Peyer's patch (tissue), 4 donors: ENCODE measurements at regions not wholly inside any gene's neighbourhood (a gene's known extent, or its start where the extent isn't known, plus 50 kb on each side); places are given as distances from the start of the nearest gene placed in this dataset.
"Not testable (repeated sequence)": the region's sequence is repeated elsewhere in the genome, so short reads cannot be mapped to it uniquely, and the experiment has no call there.

Source experiments
- DNase-seq, 3 donors: peaks; one replicate each; pipeline ENCODE4 v3.0.0-alpha.2; 2017 to 2019
- H3K27ac ChIP-seq, 4 donors: fragments of 200-600 bp; sonication (generic); one replicate each; pipeline ENCODE4 v1.5.1; 2016 to 2019
- H3K27me3 ChIP-seq, 2 donors: fragments of 200-600 bp; sonication (generic); one replicate each; pipeline ENCODE4 v1.5.1; 2019
- H3K36me3 ChIP-seq, 3 donors: fragments of 200-600 bp; sonication (generic); one replicate each; pipeline ENCODE4 v1.5.1; 2016 to 2019
- H3K4me1 ChIP-seq, 4 donors: fragments of 200-600 bp; sonication (generic); one replicate each; pipeline ENCODE4 v1.5.1; 2016 to 2019
- H3K4me3 ChIP-seq, 4 donors: fragments of 200-600 bp; sonication (generic); 1 replicate in 3 of 4; 2 replicates in 1 of 4; pipeline ENCODE4 v1.5.1; 2016 to 2019; ENCODE audit warnings: mild to moderate bottlenecking in 1 of 4
- H3K9me3 ChIP-seq, 4 donors: fragments of 200-600 bp; sonication (generic); one replicate each; pipeline ENCODE4 v1.5.1; 2016 to 2019; ENCODE audit warnings: mild to moderate bottlenecking in 1 of 4
- POLR2A ChIP-seq, 2 donors: fragments of 450-650 bp; IDR thresholded peaks; one replicate each; pipeline ENCODE4 v1.5.1; 2017; ENCODE audit warnings: antibody characterized with exemption in 2 of 2, mild to moderate bottlenecking in 2 of 2, moderate library complexity in 2 of 2
- TF ChIP-seq, protein P1 (sequence below), 6 experiments: fragments of 450-650 bp in 4 of 6; fragments of 200-600 bp in 2 of 6; sonication (generic) in 1 of 6; IDR thresholded peaks; one replicate each; pipeline ENCODE4 v1.5.1; 2017 to 2019; ENCODE audit warnings: antibody characterized with exemption in 6 of 6, mild to moderate bottlenecking in 3 of 6, moderate library complexity in 1 of 6

DNA sequence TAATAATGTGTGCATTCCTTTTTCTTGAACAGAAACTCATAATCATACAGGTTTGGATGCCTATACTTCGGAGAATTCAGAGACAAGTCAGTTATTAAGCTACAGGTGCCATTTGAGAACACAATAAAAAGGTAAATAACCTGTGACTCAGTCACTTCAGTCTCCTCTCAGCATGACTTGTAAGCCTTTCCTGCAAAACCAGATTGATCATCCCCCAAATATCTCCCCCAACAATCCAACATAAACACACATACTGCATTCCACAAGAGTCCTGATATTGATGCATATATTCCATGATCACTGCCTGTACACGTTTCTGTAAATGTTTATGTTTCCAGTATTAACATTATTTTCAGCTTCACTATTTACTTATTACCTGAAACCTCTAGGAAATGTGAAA is 110.8 kb downstream of the PWWP3B start:
- H3K4me3 ChIP-seq: no peak overlapping the region
- no peak overlapping the region for H3K27ac ChIP-seq
- no peak for TF ChIP-seq POLR2A (IDR thresholded peaks at IDR 0.05)
- TF ChIP-seq, protein P1, sequence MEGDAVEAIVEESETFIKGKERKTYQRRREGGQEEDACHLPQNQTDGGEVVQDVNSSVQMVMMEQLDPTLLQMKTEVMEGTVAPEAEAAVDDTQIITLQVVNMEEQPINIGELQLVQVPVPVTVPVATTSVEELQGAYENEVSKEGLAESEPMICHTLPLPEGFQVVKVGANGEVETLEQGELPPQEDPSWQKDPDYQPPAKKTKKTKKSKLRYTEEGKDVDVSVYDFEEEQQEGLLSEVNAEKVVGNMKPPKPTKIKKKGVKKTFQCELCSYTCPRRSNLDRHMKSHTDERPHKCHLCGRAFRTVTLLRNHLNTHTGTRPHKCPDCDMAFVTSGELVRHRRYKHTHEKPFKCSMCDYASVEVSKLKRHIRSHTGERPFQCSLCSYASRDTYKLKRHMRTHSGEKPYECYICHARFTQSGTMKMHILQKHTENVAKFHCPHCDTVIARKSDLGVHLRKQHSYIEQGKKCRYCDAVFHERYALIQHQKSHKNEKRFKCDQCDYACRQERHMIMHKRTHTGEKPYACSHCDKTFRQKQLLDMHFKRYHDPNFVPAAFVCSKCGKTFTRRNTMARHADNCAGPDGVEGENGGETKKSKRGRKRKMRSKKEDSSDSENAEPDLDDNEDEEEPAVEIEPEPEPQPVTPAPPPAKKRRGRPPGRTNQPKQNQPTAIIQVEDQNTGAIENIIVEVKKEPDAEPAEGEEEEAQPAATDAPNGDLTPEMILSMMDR (IDR thresholded peaks at IDR 0.05): no peak

DNA sequence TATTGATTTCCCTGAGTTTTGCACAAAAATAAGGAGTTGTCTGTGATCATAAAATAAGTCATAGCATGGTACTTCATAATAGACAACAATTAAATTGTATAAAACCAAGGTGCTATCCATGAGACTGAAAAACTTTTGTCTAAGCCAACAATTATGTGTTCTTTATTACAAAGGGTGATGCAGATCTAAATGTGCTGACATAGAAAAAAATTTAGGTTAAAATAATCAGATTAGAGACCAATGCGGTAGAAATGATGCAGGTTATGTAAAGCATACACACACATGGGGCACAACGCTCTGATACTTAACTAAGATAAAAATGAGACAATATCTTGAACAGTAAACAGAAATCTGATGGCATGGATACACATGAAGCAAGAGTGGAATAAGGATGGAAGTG is 113.3 kb downstream of the PWWP3B start:
- Histone ChIP-seq H3K4me3 (no peak overlapping the region), H3K4me1 (no peaks in the 10 kb centered on the region), H3K27me3 (no peaks in the 10 kb centered on the region), H3K36me3 (no peaks in the 10 kb centered on the region), H3K27ac (no peak overlapping the region), H3K9me3 (no peaks in the 10 kb centered on the region)
- TF ChIP-seq POLR2A (IDR thresholded peaks at IDR 0.05): no peak
- TF ChIP-seq, protein P1 (IDR thresholded peaks at IDR 0.05): no peak
- DNase-seq: no peak

More for the DNA sequence above, 110.8 kb downstream of the PWWP3B start:
- DNase-seq: no peak
- Histone ChIP-seq H3K27me3 (no peaks in the 10 kb centered on the region), H3K36me3 (no peaks in the 10 kb centered on the region), H3K9me3 (no peaks in the 10 kb centered on the region), H3K4me1 (no peaks in the 10 kb centered on the region)

DNA sequence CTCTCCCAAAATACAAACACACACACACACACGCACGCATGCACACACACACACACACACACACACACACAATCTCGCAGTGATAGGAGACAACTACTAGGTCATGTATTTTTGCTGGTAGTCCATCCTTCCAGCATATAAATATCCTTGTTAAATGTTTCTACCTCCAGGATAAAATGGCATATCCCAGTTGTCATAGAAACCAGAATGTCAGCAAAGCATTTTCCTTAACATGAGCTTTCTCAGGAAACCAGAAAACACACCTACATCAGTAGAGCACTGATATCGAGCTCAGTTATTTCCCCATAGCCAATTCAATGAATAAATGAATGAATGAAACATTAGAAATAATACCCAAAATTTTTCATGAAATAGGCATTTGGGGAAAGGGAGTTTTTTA is 115.7 kb downstream of the PWWP3B start:
- H3K36me3 ChIP-seq: no peaks in the 10 kb centered on the region
- TF ChIP-seq POLR2A (IDR thresholded peaks at IDR 0.05): no peak
- TF ChIP-seq, protein P1 (IDR thresholded peaks at IDR 0.05): no peak
- DNase-seq: no peak
- no peak overlapping the region for H3K4me3 ChIP-seq
- H3K9me3 ChIP-seq: no peaks in the 10 kb centered on the region
- no peaks in the 10 kb centered on the region for H3K27me3 ChIP-seq
- H3K27ac ChIP-seq: no peak overlapping the region
- no peaks in the 10 kb centered on the region for H3K4me1 ChIP-seq

DNA sequence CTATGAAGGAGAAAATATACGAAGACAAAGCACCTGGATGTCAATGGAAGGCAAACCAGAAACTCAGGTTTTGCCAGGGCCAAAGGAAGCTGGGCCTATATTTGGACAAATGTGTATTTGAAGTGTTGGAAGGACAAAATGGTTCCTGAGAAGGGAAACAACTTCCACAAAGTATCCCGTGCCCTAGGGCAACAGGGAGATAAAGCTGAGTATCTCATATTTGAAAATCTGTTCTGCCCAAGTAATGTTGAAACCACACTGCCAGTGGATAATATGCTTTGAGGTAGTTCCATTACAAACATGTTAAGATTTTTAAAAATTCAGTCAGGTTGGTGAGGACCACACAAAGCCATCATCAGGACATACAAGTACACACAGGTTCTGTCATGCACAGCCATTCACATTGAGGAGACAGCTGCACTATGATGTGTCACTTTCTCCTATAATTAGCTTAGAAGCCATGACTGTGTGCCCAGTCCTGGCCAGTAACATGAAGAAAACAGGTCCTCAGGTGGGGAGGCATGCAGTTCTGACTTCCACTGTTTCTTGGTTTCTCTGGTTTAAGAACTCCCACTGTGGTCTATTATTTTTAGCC is 116.4 kb downstream of the PWWP3B start:
- TF ChIP-seq, protein P1 (IDR thresholded peaks at IDR 0.05): no peak
- TF ChIP-seq POLR2A (IDR thresholded peaks at IDR 0.05): no peak
- no peak for DNase-seq
- H3K27ac ChIP-seq: no peak overlapping the region
- H3K9me3 ChIP-seq: no peaks in the 10 kb centered on the region
- H3K36me3 ChIP-seq: no peaks in the 10 kb centered on the region
- H3K27me3 ChIP-seq: no peaks in the 10 kb centered on the region
- no peak overlapping the region for H3K4me3 ChIP-seq
- no peaks in the 10 kb centered on the region for H3K4me1 ChIP-seq

DNA sequence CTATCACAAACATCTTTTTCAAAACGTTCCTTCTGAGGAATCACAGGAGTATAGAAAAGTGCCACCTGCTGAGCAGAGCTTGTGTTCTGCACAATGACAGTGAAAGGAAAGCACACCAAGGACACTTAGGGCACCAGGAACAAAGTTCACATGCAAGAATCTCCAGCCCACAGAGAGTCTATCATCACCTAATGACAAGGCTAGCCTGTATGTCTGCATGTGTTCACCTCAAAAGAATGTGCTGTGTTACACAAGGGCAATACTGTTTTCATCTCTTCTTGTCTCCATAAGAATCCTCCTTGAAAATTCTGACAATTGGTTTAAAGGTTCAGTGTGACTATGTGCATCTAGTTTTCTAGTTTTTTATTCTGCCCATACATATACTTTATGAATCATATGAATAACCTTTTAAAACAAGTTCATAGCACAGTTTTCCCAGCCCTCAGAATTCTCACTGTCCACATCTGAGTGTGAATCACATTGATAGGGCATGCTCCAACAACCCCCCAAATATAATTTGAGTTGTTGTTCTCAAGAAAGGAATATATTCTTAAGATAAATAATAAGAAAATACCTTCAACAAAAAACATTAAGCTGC is 118.0 kb downstream of the PWWP3B start:
- Histone ChIP-seq H3K4me3 (no peak overlapping the region), H3K4me1 (no peaks in the 10 kb centered on the region), H3K36me3 (no peaks in the 10 kb centered on the region), H3K27ac (no peak overlapping the region), H3K9me3 (no peaks in the 10 kb centered on the region), H3K27me3 (no peaks in the 10 kb centered on the region)
- TF ChIP-seq, protein P1 (IDR thresholded peaks at IDR 0.05): no peak
- TF ChIP-seq POLR2A (IDR thresholded peaks at IDR 0.05): no peak
- no peak for DNase-seq

DNA sequence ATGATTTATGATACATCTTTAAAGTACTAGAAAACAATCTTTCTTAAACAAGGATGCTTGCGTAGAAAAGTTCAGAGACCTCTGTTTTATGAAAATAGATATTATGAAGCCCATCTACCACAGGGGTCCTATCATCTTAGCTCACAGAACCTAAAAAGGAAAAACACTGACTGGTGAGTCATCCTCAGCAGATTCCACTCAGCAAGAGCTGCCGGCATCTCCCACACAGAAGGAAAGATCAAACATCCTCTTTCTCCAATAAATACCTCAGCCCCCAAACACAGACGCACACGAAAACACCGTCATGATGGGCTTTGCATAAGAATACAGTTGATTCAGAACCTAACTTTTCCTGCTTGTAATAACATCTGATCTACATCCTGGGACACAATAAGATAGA is 122.7 kb downstream of the PWWP3B start:
- not testable (repeated sequence) for H3K9me3 ChIP-seq, DNase-seq, H3K4me3 ChIP-seq, H3K36me3 ChIP-seq, H3K27me3 ChIP-seq, H3K27ac ChIP-seq, H3K4me1 ChIP-seq

DNA sequence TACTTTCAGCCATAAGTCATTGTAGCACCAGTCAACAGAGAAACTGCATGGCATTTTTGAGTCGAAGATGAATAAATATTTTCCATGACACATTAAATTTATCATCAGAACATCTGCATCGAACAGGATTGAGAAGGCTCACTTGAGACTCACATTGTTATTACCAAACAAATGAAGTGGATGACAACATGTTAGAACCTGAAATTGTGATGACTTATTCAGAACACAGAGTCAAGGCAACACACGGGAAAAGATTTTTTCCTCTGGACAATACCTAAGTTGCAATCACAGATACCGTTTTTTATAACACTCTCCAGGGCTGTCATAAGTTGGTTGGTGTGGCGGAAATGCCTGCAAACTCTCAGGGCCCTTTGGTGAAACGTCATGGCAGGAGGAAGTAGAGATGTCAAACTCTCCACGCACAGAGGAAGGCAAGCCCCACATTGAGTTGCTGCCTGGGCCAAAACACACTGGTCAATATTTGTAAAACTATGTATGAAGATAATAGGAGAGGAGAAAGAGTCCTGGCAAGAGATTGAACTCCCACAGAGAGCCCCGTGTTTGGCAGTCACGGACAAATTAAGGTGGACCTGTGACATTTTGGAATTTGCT is 123.8 kb downstream of the PWWP3B start:
- not testable (repeated sequence) for H3K4me3 ChIP-seq, H3K36me3 ChIP-seq, DNase-seq, H3K4me1 ChIP-seq, H3K27ac ChIP-seq, H3K27me3 ChIP-seq, H3K9me3 ChIP-seq
